ENCODE measurements at regions not wholly inside any gene's neighbourhood (a gene's known extent, or its start where the extent isn't known, plus 50 kb on each side); places are given as distances from the start of the nearest gene placed in this dataset.

DNA sequence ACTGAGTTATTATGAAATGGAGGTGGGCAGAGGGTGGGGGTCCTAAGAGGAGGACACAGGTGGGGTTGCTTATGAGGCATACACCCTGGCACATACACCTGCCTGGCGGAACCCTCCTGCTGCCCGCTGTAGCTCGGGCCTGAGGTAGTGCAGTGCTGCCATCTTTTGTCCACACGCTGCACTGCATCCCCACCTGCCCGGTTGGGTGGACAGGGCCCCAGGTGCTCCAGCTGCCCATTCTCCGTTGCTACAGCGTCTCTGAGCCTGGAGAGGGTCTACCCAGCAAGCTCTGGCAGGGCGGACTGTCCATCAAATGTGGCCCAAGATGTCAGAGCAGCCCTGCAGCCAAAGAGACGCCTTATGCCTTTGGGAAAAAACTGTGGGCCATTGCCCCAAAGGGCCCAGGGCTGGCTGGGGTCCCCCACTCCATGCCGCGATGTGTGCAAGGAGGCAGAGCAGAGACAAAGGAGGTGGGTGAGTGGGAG is 131.2 kb downstream of the BUD13 start (continued):
- no peak for TF ChIP-seq SPEN (CRISPR knock-in tag; IDR thresholded peaks at IDR 0.05; ENCODE audit: low read depth)
- TF ChIP-seq, protein P1, sequence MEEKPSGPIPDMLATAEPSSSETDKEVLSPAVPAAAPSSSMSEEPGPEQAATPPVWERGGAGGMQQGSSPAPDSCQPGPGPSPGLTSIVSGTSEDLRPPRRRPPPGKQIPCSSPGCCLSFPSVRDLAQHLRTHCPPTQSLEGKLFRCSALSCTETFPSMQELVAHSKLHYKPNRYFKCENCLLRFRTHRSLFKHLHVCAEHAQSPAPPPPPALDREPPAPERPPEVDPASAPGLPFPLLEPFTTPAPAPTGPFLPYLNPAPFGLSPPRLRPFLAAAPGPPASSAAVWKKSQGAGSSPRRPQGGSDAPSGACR (CRISPR knock-in tag; IDR thresholded peaks at IDR 0.05), result no peak
- no peak for TF ChIP-seq ZSCAN9 (CRISPR knock-in tag; IDR thresholded peaks at IDR 0.05; ENCODE audit: borderline replicate concordance)
- no peak for TF ChIP-seq SMARCE1 (IDR thresholded peaks at IDR 0.05; ENCODE audit: borderline replicate concordance)
- no peak for TF ChIP-seq PHB2 (IDR thresholded peaks at IDR 0.05; ENCODE audit: partially characterized antibody)
- no peak for TF ChIP-seq ZNF788 (CRISPR knock-in tag; IDR thresholded peaks at IDR 0.05; ENCODE audit: borderline replicate concordance)
- TF ChIP-seq KDM5A (IDR thresholded peaks at IDR 0.05; ENCODE audit: borderline replicate concordance, low read length), result no peak
- no peak for TF ChIP-seq ZNF232 (CRISPR knock-in tag; IDR thresholded peaks at IDR 0.05; ENCODE audit: borderline replicate concordance)
- TF ChIP-seq FOXC1 (CRISPR knock-in tag; IDR thresholded peaks at IDR 0.05; ENCODE audit: borderline replicate concordance), result 0 out of 2 replicates have a peak, but pooled peaks have one; percentile 35
- TF ChIP-seq, protein P2, sequence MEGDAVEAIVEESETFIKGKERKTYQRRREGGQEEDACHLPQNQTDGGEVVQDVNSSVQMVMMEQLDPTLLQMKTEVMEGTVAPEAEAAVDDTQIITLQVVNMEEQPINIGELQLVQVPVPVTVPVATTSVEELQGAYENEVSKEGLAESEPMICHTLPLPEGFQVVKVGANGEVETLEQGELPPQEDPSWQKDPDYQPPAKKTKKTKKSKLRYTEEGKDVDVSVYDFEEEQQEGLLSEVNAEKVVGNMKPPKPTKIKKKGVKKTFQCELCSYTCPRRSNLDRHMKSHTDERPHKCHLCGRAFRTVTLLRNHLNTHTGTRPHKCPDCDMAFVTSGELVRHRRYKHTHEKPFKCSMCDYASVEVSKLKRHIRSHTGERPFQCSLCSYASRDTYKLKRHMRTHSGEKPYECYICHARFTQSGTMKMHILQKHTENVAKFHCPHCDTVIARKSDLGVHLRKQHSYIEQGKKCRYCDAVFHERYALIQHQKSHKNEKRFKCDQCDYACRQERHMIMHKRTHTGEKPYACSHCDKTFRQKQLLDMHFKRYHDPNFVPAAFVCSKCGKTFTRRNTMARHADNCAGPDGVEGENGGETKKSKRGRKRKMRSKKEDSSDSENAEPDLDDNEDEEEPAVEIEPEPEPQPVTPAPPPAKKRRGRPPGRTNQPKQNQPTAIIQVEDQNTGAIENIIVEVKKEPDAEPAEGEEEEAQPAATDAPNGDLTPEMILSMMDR (CRISPR knock-in tag; IDR thresholded peaks at IDR 0.05), result peak; percentile 94
- 0 out of 2 replicates have a peak, but pooled peaks have one; percentile 22 for TF ChIP-seq NFKB2 (CRISPR knock-in tag; IDR thresholded peaks at IDR 0.05; ENCODE audit: borderline replicate concordance)
- TF ChIP-seq, protein P3, sequence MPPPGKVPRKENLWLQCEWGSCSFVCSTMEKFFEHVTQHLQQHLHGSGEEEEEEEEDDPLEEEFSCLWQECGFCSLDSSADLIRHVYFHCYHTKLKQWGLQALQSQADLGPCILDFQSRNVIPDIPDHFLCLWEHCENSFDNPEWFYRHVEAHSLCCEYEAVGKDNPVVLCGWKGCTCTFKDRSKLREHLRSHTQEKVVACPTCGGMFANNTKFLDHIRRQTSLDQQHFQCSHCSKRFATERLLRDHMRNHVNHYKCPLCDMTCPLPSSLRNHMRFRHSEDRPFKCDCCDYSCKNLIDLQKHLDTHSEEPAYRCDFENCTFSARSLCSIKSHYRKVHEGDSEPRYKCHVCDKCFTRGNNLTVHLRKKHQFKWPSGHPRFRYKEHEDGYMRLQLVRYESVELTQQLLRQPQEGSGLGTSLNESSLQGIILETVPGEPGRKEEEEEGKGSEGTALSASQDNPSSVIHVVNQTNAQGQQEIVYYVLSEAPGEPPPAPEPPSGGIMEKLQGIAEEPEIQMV (CRISPR knock-in tag; IDR thresholded peaks at IDR 0.05; ENCODE audit: low read depth), result no peak
- TF ChIP-seq, protein P4, sequence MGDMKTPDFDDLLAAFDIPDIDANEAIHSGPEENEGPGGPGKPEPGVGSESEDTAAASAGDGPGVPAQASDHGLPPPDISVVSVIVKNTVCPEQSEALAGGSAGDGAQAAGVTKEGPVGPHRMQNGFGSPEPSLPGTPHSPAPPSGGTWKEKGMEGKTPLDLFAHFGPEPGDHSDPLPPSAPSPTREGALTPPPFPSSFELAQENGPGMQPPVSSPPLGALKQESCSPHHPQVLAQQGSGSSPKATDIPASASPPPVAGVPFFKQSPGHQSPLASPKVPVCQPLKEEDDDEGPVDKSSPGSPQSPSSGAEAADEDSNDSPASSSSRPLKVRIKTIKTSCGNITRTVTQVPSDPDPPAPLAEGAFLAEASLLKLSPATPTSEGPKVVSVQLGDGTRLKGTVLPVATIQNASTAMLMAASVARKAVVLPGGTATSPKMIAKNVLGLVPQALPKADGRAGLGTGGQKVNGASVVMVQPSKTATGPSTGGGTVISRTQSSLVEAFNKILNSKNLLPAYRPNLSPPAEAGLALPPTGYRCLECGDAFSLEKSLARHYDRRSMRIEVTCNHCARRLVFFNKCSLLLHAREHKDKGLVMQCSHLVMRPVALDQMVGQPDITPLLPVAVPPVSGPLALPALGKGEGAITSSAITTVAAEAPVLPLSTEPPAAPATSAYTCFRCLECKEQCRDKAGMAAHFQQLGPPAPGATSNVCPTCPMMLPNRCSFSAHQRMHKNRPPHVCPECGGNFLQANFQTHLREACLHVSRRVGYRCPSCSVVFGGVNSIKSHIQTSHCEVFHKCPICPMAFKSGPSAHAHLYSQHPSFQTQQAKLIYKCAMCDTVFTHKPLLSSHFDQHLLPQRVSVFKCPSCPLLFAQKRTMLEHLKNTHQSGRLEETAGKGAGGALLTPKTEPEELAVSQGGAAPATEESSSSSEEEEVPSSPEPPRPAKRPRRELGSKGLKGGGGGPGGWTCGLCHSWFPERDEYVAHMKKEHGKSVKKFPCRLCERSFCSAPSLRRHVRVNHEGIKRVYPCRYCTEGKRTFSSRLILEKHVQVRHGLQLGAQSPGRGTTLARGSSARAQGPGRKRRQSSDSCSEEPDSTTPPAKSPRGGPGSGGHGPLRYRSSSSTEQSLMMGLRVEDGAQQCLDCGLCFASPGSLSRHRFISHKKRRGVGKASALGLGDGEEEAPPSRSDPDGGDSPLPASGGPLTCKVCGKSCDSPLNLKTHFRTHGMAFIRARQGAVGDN (CRISPR knock-in tag; IDR thresholded peaks at IDR 0.05), result peak; percentile 24; the same call in 1 of the 2 replicates
- TF ChIP-seq HOXA3 (CRISPR knock-in tag; IDR thresholded peaks at IDR 0.05), result no peak
- no peak for TF ChIP-seq ZNF510 (CRISPR knock-in tag; IDR thresholded peaks at IDR 0.05; ENCODE audit: low read depth)

All from HepG2 (cell line).